WTC11 (cell line): ENCODE measurements at regions not wholly inside any gene's neighbourhood (a gene's known extent, or its start where the extent isn't known, plus 50 kb on each side); places are given as distances from the start of the nearest gene placed in this dataset.

Source experiments
- CTCF ChIP-seq: fragments of 200-600 bp; IDR thresholded peaks from 2 replicates; pipeline ENCODE4 v1.8.0; 2022; ENCODE audit warnings: antibody characterized with exemption
- MLX ChIP-seq: sonication (generic); formaldehyde crosslinking; IDR thresholded peaks from 2 replicates; pipeline ENCODE4 v1.8.1; 2023; ENCODE audit warnings: mild to moderate bottlenecking, missing genetic modification reagents, moderate library complexity
- NFE2L1 ChIP-seq: sonication (generic); formaldehyde crosslinking; IDR thresholded peaks from 2 replicates; pipeline ENCODE4 v1.8.1; 2023; ENCODE audit warnings: missing genetic modification reagents
- NFYB ChIP-seq: sonication (generic); formaldehyde crosslinking; conservative IDR thresholded peaks from 2 replicates; pipeline ENCODE4 v1.8.0; 2022; ENCODE audit warnings: low read depth, missing genetic modification reagents
- TEAD4 ChIP-seq: sonication (generic); formaldehyde crosslinking; IDR thresholded peaks from 2 replicates; pipeline ENCODE4 v1.8.0; 2022; ENCODE audit warnings: mild to moderate bottlenecking, missing genetic modification reagents

GRCh38 chr9:129403779-129404620 is 216.9 kb downstream of the C9orf50 start:
- TF ChIP-seq CTCF (no peak), MLX (CRISPR knock-in tag) (no peak), TEAD4 (CRISPR knock-in tag) (no peak), NFE2L1 (CRISPR knock-in tag) (no peak), NFYB (no peak)
